HEK293 (cell line): ENCODE measurements at regions not wholly inside any gene's neighbourhood (a gene's known extent, or its start where the extent isn't known, plus 50 kb on each side); places are given as distances from the start of the nearest gene placed in this dataset.

Experiments used
- CTCF ChIA-PET: fragments of 350-600 bp; formaldehyde crosslinking; extraction: SDS; loops from one replicate; lab custom pipeline; 2021; ENCODE audit warnings: antibody characterized with exemption; lab: Yijun Ruan, JAX
- POLR2A ChIA-PET: fragments of 300-600 bp; formaldehyde crosslinking; extraction: SDS; loops from one replicate; lab custom pipeline; 2020; ENCODE audit warnings: antibody characterized with exemption, inconsistent platforms; lab: Yijun Ruan, JAX
- H3K27ac ChIP-seq: fragments of 200-500 bp; sonication (Bioruptor generic); 2 replicates; pipeline ENCODE4 v1.5.1; 2014; ENCODE audit warnings: low read depth, low read length, control low read depth, inconsistent platforms; ENCODE audit errors: extremely low read depth
- H3K36me3 ChIP-seq, 2 experiments: fragments of 200-500 bp in 1 of 2; sonication (Bioruptor generic) in 1 of 2; 1 replicate in 1 of 2; 2 replicates in 1 of 2; pipeline ENCODE4 v1.5.1; 2014 to 2017; ENCODE audit warnings: inconsistent platforms in 2 of 2, low read length in 2 of 2; ENCODE audit not compliant: control insufficient read depth in 2 of 2, insufficient read depth in 1 of 2
- H3K4me1 ChIP-seq: fragments of 200-500 bp; sonication (Bioruptor generic); 2 replicates; pipeline ENCODE4 v1.5.1; 2014; ENCODE audit warnings: mild to moderate bottlenecking, low read length, inconsistent platforms; ENCODE audit not compliant: control insufficient read depth, insufficient read depth
- H3K4me3 ChIP-seq: 2 replicates; pipeline ENCODE4 v1.5.1; 2011; ENCODE audit warnings: low read depth, mild to moderate bottlenecking, control low read depth, low read length, moderate library complexity
- H3K9me3 ChIP-seq: fragments of 200-500 bp; sonication (Bioruptor generic); 2 replicates; pipeline ENCODE4 v1.5.1; 2014; ENCODE audit warnings: low read depth, low read length, inconsistent platforms; ENCODE audit not compliant: control insufficient read depth, insufficient read depth
- ATF2 ChIP-seq: fragments of 450-650 bp; formaldehyde crosslinking; IDR thresholded peaks from 2 replicates; pipeline ENCODE4 v1.5.1; 2016; ENCODE audit warnings: missing biosample characterization, missing genetic modification characterization, low read depth
- BCL11A ChIP-seq: fragments of 450-650 bp; formaldehyde crosslinking; IDR thresholded peaks from 2 replicates; pipeline ENCODE4 v1.5.1; 2016; ENCODE audit warnings: low read depth, missing biosample characterization, missing genetic modification characterization
- BCL11B ChIP-seq: fragments of 450-650 bp; formaldehyde crosslinking; IDR thresholded peaks from 2 replicates; pipeline ENCODE4 v1.5.1; 2016; ENCODE audit warnings: low read depth, missing biosample characterization, missing genetic modification characterization
- FEZF1 ChIP-seq: fragments of 450-650 bp; formaldehyde crosslinking; IDR thresholded peaks from 2 replicates; pipeline ENCODE4 v1.5.1; 2016; ENCODE audit warnings: missing biosample characterization, missing genetic modification characterization
- HOXA7 ChIP-seq: sonication (generic); formaldehyde crosslinking; IDR thresholded peaks from 2 replicates; pipeline ENCODE4 v1.8.1; 2022; ENCODE audit warnings: missing genetic modification reagents, borderline replicate concordance
- PRDM2 ChIP-seq: fragments of 450-650 bp; formaldehyde crosslinking; IDR thresholded peaks from 2 replicates; pipeline ENCODE4 v1.5.1; 2016; ENCODE audit warnings: missing biosample characterization, missing genetic modification characterization, borderline replicate concordance
- PRDM6 ChIP-seq: fragments of 450-650 bp; formaldehyde crosslinking; IDR thresholded peaks from 2 replicates; pipeline ENCODE4 v1.5.1; 2017; ENCODE audit warnings: missing biosample characterization, missing genetic modification characterization
- REPIN1 ChIP-seq: fragments of 450-650 bp; formaldehyde crosslinking; IDR thresholded peaks from 2 replicates; pipeline ENCODE4 v1.5.1; 2017; ENCODE audit warnings: missing biosample characterization, missing genetic modification characterization, low read depth
- ZBTB6 ChIP-seq: fragments of 450-650 bp; formaldehyde crosslinking; IDR thresholded peaks from 2 replicates; pipeline ENCODE4 v1.5.1; 2017; ENCODE audit warnings: missing biosample characterization, missing genetic modification characterization
- ZNF133 ChIP-seq: fragments of 450-650 bp; formaldehyde crosslinking; IDR thresholded peaks from 2 replicates; pipeline ENCODE4 v1.5.1; 2016; ENCODE audit warnings: missing biosample characterization, missing genetic modification characterization
- ZNF148 ChIP-seq: fragments of 450-650 bp; formaldehyde crosslinking; IDR thresholded peaks from 2 replicates; pipeline ENCODE4 v1.5.0; 2017; ENCODE audit warnings: missing biosample characterization, missing genetic modification characterization, borderline replicate concordance
- ZNF2 ChIP-seq: fragments of 450-650 bp; formaldehyde crosslinking; IDR thresholded peaks from 2 replicates; pipeline ENCODE4 v1.5.1; 2016; ENCODE audit warnings: missing biosample characterization, missing genetic modification characterization
- ZNF24 ChIP-seq: fragments of 450-650 bp; formaldehyde crosslinking; IDR thresholded peaks from 2 replicates; pipeline ENCODE4 v1.5.1; 2016; ENCODE audit warnings: missing biosample characterization, missing genetic modification characterization
- ZNF426 ChIP-seq: fragments of 450-650 bp; formaldehyde crosslinking; IDR thresholded peaks from 2 replicates; pipeline ENCODE4 v1.5.1; 2017; ENCODE audit warnings: missing biosample characterization, missing genetic modification characterization, mild to moderate bottlenecking, inconsistent platforms, moderate library complexity
- ZNF473 ChIP-seq: fragments of 450-650 bp; formaldehyde crosslinking; IDR thresholded peaks from 2 replicates; pipeline ENCODE4 v1.5.1; 2017; ENCODE audit warnings: missing biosample characterization, missing genetic modification characterization
- ZNF48 ChIP-seq: fragments of 450-650 bp; formaldehyde crosslinking; IDR thresholded peaks from 2 replicates; pipeline ENCODE4 v1.5.1; 2016; ENCODE audit warnings: missing biosample characterization, missing genetic modification characterization
- ZNF580 ChIP-seq: fragments of 450-650 bp; formaldehyde crosslinking; IDR thresholded peaks from 2 replicates; pipeline ENCODE4 v1.5.1; 2016; ENCODE audit warnings: missing biosample characterization, missing genetic modification characterization
- ZNF610 ChIP-seq: fragments of 450-650 bp; formaldehyde crosslinking; IDR thresholded peaks from 2 replicates; pipeline ENCODE4 v1.5.1; 2016; ENCODE audit warnings: missing biosample characterization, missing genetic modification characterization, borderline replicate concordance
- ZNF621 ChIP-seq: fragments of 450-650 bp; formaldehyde crosslinking; IDR thresholded peaks from 2 replicates; pipeline ENCODE4 v1.5.1; 2017; ENCODE audit warnings: missing biosample characterization, missing genetic modification characterization
- ZNF623 ChIP-seq: fragments of 450-650 bp; formaldehyde crosslinking; IDR thresholded peaks from 2 replicates; pipeline ENCODE4 v1.5.1; 2016; ENCODE audit warnings: missing biosample characterization, missing genetic modification characterization
- ZNF654 ChIP-seq: fragments of 450-650 bp; formaldehyde crosslinking; IDR thresholded peaks from 2 replicates; pipeline ENCODE4 v1.5.1; 2016; ENCODE audit warnings: low read depth, missing biosample characterization, missing genetic modification characterization
- ZNF692 ChIP-seq: fragments of 450-650 bp; formaldehyde crosslinking; IDR thresholded peaks from 2 replicates; pipeline ENCODE4 v1.5.1; 2016; ENCODE audit warnings: missing biosample characterization, missing genetic modification characterization
- ZNF843 ChIP-seq: fragments of 450-650 bp; formaldehyde crosslinking; IDR thresholded peaks from 2 replicates; pipeline ENCODE4 v1.5.1; 2016; ENCODE audit warnings: missing biosample characterization, missing genetic modification characterization

- CTCF ChIA-PET, result no interaction called here
- no peaks in the 10 kb centered on the region for H3K4me1 ChIP-seq
- POLR2A ChIA-PET, result no interaction called here
- no peak overlapping the region for H3K4me3 ChIP-seq
- no peaks in the 10 kb centered on the region for H3K36me3 ChIP-seq
- no peak overlapping the region for H3K27ac ChIP-seq
- H3K9me3 ChIP-seq, result no peaks in the 10 kb centered on the region
- TF ChIP-seq ZNF24 (no peak), ZNF621 (no peak), ATF2 (tag by site-specific recombination) (no peak), BCL11A (tag by site-specific recombination) (no peak), ZNF148 (no peak), ZNF426 (no peak), REPIN1 (no peak), ZNF48 (tag by site-specific recombination) (no peak), HOXA7 (CRISPR knock-in tag) (no peak), ZNF133 (no peak), ZNF623 (no peak), PRDM2 (tag by site-specific recombination) (no peak)
These were observed 662.0 kb upstream of the KLF12 start for GRCh38 chr13:74796157-74796556.

GRCh38 chr13:74795526-74795925 is 661.3 kb upstream of the KLF12 start:
- Histone ChIP-seq H3K36me3 (no peaks in the 10 kb centered on the region), H3K4me1 (no peaks in the 10 kb centered on the region), H3K4me3 (no peak overlapping the region), H3K27ac (no peak overlapping the region), H3K9me3 (no peaks in the 10 kb centered on the region)
- ChIA-PET CTCF (no interaction called here), POLR2A (no interaction called here)
- TF ChIP-seq FEZF1, result no peak
- TF ChIP-seq BCL11B (tag by site-specific recombination), result no peak
- TF ChIP-seq ZNF692 (tag by site-specific recombination), result no peak
- TF ChIP-seq ZNF473 (tag by site-specific recombination), result no peak
- TF ChIP-seq ZNF580 (tag by site-specific recombination), result no peak
- no peak for TF ChIP-seq ZNF2
- no peak for TF ChIP-seq ZNF843
- TF ChIP-seq PRDM6 (tag by site-specific recombination), result no peak
- TF ChIP-seq ZBTB6, result no peak
- TF ChIP-seq ZNF610 (tag by site-specific recombination), result no peak
- no peak for TF ChIP-seq ZNF654 (tag by site-specific recombination)
